Hematopoietic multipotent progenitor cell treated with erythropoietin and hydrocortisone succinate and interleukin-3 and kit ligand, for 8 days (in vitro differentiated cells): ENCODE measurements at regions not wholly inside any gene's neighbourhood (a gene's known extent, or its start where the extent isn't known, plus 50 kb on each side); places are given as distances from the start of the nearest gene placed in this dataset.

Experiments used
- DNase-seq: peaks from one replicate; pipeline ENCODE4 v3.0.0-alpha.2; 2015

GRCh38 chr3:106805625-106806024, 571.6 kb upstream of the CCDC54 start:
- no peak for DNase-seq

DNA sequence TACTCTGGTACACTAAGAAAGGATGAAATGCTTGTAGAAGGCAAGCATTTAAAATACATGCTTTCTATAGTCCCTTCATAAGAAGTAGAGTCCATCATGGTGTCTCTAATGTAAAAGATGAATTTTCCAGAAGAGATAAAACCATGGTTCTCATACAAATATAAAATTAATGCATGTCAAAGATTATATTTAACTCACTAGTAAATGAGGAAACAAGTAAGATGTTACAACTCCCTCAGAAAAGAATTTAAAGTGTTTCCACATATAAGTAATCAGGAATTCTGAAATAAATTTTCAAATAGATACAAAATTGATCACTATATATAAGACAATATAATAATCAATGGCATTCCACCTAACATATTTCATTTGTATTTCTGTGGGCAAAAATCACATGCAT, 570.3 kb upstream of the CCDC54 start:
- no peak for DNase-seq

DNA sequence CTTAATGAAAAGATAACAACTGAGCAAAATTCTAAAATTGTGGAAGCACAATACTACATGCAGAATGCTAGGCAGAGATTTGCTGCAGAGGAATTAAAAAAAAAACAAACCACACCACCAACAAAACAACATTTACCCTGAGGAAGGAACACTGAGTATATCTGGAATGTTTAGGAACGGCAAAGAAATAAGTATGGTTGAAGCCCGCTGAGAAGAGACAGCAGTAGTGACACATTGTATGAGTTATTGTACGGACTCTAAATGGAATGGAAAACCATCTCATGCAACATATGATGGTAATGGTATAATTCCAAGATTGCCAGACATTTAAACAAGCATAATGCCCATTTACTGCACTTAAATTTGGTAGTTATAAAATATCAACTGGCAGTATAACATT, 568.2 kb upstream of the CCDC54 start:
- no peak for DNase-seq

- DNase-seq = no peak
These were observed 567.5 kb upstream of the CCDC54 start for GRCh38 chr3:106809623-106810299.

DNA sequence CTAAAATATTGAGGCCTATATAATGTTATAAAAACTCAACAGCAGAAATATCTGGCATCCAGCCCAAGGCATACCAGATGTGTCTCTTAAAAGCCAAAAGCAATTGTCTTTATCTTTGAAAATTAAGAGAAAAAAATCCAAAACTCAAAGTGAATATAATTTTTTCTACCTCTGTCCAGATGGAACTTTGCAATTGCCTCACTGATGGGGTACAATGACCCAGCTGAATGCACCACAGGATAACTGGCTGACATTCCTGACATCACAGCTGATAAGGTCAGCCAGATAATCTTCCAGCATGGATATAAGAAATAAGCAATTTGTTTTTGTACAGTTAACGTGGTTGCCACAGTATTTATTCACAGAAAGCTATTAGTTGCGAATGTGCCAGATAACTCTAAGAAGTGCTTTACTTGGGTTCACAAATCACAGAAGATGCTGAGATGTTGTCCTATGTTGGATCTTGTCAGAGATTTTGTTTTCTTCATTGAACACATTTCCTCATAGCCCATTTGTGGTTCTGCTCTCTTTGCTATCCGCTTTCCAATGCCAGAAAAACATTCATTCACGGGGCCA, 566.9 kb upstream of the CCDC54 start:
- no peak for DNase-seq

DNA sequence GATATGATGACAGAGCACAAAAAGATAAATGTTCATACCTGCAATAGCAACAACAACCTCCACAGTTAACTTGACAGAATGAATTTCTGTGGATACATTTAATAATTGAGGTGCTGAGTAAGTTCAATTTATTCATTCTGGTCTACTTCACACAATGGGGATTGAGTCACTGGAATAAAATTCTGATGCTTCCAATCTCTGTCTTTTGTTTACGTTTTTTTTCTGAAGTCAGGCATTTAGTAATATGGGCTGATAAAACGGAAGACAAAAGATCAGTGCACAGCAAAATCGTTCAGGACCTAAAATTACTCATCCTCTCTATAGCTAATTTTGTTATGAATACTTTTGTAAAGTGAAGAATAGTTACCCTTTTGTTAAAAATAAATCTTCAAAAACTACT, 565.9 kb upstream of the CCDC54 start:
- no peak for DNase-seq

- DNase-seq = no peak
These were observed 563.5 kb upstream of the CCDC54 start for GRCh38 chr3:106813742-106814141.

DNA sequence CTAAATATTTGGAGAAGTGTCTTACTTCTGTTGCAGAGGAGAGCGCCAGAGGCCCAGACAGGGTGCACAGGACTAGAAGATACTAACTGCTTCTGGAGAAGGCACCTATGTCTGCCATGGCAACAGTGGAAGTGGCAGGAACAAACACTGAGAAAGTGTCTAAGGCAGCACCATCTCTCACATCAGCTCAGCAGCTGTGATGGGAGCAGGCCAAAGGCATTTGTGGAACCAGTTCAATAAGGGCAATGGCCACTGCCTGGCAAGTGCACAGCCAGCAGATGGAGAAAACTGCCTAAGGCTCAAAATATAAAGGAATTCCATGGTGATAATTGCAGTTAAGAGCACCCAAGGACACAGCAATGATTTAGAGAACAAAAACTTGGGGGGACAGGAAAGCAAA, 563.0 kb upstream of the CCDC54 start:
- DNase-seq = no peak

DNA sequence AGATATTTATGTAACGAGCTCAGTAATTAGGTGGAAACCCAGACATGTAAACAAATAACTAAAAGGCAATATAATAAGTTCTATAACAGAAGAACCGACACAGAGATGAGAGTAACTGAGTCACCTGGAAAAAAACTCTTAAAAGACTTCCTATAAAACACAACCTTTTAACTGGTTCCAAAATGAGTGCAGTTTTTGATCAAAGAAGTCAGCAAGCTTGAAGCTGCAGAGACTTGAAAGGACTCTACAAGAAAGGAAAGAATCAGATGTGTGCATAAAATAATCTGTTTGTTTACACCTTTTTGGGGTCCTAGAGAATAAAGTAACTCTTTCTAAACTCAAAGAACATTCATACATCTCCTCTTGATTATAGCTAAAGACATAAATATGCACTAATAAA, 560.4 kb upstream of the CCDC54 start:
- no peak for DNase-seq

DNA sequence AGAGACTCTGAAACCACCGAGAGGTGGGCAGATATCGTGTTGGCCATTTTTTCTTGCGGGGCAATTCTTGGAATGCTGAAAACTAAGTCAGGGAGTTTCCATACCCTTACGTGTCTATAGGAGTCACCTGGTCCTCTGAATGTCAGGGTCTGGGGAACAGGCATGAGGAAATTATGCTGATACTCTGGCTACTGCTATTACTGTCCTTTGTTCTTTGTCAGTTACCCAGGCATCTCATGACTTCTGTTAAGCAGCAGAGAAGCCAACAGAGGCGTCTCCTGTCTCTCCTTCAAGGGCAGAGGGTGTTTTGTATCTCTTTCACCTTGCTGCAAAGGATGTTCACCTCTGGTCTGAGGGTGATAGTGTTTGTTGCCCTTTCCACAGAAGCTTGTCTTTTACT, 559.5 kb upstream of the CCDC54 start:
- no peak for DNase-seq

DNA sequence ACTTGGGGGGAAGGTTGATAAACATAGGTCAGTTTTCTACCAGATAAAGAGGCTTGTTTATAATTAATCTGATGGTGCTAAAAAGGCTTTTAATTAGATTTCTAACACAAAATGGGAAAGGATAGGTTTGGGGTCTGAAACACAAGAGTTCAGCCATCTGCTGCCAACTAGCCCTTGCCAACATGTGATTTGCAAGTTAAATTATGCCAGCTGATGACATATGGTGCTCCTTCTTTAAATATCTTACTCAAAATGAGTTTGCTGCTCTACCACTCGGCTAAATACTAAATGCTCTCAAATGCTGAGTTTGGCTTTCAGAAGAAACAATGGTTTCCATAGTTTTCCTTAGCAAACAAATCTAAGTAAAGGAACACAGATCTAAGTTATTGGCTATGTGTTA, 557.8 kb upstream of the CCDC54 start:
- DNase-seq = no peak

GRCh38 chr3:106820726-106821362, 556.4 kb upstream of the CCDC54 start:
- no peak for DNase-seq

GRCh38 chr3:106821801-106822200, 555.4 kb upstream of the CCDC54 start:
- DNase-seq = no peak

- DNase-seq = no peak
These were observed 555.0 kb upstream of the CCDC54 start for GRCh38 chr3:106822204-106822603.

- no peak for DNase-seq
These were observed 553.5 kb upstream of the CCDC54 start for GRCh38 chr3:106823701-106824100.

GRCh38 chr3:106824856-106825255, 552.4 kb upstream of the CCDC54 start:
- DNase-seq = peak; percentile 4

DNA sequence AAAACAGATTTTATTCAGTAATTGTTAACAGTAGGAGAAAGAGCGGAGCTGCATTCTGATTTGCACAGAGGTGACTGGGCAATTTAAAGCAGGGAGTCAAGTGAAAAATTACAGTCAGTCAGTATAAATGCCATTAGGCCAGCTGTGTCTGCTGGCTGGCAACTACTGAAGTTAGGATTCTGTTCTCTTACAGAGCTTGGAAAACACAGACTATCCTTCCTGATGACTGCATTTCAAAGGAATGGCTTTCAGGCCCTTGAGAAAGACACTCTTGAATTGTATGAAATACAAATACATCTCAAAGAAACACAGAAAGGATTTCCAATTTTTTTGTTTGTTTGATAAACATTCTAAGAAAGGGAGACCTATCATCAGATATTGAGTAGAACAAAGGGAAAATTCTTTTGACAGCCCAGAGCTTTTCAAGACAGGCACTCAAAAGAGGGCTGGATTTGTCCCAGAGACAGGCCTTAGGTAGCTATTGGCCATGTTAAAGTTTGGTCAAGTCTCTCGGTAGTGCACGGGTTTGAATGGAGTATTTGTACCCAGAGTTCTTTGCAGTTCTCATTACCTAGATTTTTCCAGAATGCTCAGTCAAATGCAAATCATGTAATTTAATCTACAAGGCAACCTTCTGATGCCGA, 551.2 kb upstream of the CCDC54 start:
- no peak for DNase-seq

DNA sequence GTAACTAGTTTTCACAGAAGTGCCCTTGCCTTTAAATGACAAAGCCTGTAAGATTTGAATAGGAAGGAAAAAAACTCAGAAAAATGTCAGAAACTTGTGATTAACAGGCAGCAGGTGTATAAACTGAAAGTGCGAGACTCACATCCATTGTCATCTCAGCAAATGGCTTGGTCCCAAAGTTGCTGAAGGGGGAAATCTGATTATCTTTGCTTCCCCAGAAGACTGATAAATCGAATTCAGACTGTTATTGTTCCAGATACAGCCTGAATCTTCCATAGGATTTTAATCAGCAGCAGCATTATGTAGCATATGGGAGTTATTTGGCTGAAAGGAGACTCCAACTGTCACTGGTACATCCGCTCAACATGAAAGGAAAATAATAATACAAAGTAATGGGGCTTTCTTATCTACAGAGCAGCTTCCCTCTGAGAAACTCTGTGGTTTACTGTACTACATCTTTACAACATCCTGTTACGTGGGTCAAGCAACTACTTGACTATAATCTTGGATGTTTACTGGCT, 550.4 kb upstream of the CCDC54 start:
- DNase-seq = peak; percentile 13

DNA sequence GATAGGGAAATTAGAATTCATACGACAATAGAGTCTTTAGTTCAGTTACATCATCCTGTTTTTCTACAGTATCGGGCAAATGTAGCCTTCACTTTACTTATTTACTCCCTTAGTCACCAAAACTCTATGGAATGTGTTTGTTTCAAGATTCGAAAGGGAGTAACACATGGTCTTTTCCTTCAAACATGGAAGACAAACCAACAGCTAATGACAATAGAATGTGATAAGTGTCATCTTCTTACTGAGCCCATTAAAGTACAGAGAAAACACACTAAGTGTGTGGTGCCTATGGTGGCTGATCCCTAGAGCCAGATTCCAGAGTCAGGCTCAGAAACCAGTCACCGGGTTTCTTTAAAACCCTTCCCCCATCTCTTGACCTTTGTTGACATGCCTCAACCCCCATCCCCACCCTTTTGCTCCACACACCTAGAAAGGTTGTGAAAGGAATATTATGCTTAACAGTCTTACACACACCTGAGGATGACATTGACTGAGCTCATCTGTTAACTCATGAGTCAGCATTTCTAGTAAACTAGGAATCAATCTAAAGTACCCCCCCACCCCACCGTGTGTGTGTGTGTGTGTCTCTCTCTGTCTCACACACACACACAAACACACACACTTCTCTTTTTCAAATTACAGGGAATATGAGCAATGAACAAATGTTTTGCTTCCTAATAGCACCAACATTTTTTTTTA, 549.6 kb upstream of the CCDC54 start:
- DNase-seq = no peak

DNA sequence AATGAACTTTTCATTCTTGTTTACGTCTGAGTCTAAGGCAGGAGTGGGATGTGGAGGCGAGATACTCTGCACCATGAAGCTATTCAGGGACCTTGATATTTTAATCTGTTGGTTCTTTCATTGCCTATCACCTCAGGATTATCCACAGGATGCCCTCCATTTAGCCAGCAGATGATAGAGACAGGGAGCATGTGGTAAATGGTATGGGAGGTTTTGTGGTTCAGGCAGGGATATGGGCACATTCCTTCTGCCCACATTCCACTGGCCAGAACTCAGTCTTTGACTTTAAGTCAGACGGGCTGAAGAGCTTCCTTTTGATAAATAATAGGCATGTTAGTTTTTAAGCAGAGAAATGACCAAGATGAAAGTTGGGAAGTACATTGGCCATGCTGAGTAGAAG, 548.0 kb upstream of the CCDC54 start:
- DNase-seq = no peak

GRCh38 chr3:106830334-106830733, 546.9 kb upstream of the CCDC54 start:
- DNase-seq = no peak

GRCh38 chr3:106836906-106837305, 540.3 kb upstream of the CCDC54 start:
- DNase-seq = no peak

- no peak for DNase-seq
These were observed 539.6 kb upstream of the CCDC54 start for GRCh38 chr3:106837616-106838015.
